IPS DF 19.7 (cell line): ENCODE measurements at regions not wholly inside any gene's neighbourhood (a gene's known extent, or its start where the extent isn't known, plus 50 kb on each side); places are given as distances from the start of the nearest gene placed in this dataset.

Source experiments
- DNase-seq: peaks from one replicate; pipeline ENCODE4 v3.0.0-alpha.2; 2013; ENCODE audit warnings: low read depth, low spot score

DNA sequence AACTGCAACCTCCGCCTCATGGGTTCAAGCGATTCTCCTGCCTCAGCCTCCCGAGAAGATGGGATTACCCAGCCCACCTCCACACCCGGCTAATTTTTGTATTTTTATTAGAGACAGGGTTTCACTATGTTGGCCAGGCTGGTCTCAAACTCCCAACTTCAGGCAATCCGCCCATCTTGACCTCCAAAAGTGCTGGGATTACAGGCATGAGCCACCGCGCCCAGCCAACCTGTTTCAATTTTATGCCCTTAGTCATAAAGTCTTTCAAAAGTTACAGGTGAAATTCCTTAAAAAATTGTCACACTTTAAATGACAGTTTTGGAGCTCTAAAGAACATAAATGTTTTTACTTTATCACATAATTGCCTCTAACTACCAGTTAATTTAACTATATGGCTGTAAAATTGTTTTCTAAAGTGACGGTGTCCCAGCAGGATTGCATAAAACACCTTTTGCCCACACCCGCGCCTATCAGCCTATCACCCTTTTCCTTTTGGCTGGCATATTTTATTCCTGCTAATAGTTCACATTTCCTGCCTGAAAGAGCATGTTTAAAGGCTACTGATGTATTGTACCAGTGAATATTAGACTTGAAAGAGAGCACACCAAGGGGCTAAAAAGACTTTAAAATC is 164.2 kb upstream of the SEMA6D start:
- DNase-seq = no peak

GRCh38 chr15:47553947-47554346 is 163.4 kb upstream of the SEMA6D start:
- no peak for DNase-seq

DNA sequence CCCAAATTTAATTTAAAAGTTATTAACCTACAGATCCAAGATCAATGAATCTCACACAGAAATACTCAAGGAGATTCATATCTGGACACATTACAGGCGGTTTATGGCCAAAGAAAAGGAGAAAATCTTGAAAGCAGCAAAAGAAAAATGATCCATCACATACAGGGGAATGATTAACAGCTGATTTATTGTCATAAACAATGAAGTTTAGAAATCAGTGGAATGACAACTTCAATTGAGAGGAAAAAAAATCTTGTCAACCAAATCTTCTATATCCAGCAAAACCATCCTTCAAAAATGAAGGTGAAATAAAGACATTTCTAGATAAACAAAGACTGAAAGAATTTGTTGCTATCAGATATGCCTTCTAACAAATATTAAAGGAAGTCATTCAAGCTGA is 156.2 kb upstream of the SEMA6D start:
- no peak for DNase-seq

DNA sequence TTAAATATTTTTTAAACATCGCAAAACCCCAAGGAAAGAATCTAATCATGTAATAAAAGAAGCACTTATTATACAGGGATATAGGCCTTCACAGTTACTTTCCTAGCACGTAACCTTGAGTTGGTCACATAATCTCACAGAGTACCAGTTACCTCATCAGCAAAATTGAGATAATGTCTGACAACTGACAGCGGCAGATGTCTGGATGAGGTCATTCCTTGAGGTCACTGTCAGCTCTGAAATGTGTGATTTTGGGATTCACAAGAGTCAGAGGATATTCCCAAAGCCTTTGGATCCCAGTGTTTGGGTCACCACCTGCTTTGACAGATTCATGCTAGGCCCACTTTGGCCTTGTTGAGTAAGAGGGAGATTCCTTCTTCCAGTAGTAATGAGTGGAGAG is 151.4 kb upstream of the SEMA6D start:
- no peak for DNase-seq

GRCh38 chr15:47566610-47567009 is 150.7 kb upstream of the SEMA6D start:
- no peak for DNase-seq

DNA sequence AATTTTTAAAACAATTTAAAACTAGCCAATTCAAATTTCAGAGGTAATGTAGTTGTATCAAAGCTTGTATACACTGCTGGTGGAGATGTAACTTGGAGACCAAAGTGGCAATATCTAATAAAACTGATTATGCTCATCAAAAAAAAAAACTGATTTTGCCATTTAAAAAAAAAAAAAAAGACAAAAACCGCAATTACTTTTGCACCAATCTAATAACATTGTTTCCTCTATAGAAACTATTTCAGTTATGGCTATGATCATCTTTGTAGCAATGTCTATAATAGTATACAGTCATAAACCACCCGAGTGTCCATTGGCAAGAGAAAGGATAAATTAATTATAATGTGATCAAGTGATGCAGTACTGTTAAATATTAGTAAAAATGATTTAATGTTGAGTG is 149.3 kb upstream of the SEMA6D start:
- DNase-seq = no peak

DNA sequence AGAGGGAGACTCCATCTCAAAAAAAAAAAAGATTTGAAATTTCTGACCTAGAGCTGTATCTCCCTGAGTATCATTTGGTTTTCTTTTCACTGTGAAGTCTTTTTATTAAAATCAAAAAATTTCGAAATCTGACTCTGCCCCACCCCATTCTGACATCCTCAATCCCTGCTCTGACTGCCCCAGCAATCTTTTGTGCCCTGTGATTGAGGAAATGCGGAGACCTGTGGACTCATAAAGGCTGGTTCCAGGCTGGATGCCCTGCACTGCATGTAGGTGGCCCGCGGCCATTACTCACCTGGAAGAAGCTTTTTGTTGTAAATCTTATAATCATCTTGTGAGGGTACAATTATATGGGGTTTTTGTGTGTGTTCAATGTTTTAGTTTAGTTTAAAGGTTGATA is 147.3 kb upstream of the SEMA6D start:
- no peak for DNase-seq

GRCh38 chr15:47570451-47570850 is 146.9 kb upstream of the SEMA6D start:
- DNase-seq = no peak

DNA sequence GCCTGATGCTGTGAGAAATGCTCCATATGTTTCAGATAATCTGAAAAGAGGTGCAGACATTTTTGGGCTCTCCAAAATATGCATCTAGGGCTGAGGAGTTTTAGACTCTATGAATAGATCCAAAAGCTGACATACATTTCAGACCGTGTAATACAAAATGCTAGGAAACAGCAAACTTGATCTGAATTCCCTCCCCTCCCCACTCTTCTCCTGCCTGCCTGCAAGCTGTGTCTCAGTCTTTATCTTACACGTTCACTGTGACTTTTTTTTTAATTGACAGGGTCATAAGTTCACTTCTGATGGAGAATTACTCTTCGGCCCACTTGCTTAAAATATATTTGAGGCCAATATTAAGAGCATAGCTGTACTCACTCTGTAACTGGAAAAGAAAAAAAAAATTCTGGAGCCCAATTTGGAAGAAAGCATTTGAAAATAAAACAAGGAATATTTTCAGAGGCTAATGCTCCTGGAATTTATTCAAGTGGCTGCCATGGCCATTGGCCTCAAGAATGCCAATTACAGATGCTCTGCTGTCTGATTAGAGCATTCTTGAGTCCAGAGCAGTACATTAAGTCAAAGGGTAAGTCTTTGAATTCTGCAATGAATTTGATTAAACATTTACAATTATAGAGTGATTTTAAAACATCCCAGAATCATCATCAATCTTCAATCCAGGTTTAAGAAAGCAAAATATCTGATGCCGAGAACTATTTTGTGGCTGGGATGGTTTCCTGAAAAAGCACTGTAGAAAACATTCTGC is 146.2 kb upstream of the SEMA6D start:
- DNase-seq = no peak

DNA sequence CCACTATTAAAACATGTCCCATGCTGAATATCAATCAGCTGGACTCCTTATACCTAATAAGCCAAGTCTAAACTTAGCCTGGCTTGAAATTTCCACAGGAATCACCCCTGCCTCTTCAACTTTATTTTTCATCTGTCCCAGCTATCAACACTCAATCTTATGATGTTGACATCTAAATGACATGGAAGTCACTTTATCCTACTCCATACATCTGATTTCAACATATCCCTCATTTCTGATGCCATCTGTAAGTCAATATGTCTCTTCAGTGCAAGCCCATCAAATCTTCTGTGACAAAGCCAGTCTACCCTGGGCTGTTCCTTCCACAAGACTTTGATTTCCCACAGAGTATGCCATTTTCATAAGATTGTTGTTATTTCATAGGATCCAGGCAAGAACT is 143.6 kb upstream of the SEMA6D start:
- DNase-seq = no peak

DNA sequence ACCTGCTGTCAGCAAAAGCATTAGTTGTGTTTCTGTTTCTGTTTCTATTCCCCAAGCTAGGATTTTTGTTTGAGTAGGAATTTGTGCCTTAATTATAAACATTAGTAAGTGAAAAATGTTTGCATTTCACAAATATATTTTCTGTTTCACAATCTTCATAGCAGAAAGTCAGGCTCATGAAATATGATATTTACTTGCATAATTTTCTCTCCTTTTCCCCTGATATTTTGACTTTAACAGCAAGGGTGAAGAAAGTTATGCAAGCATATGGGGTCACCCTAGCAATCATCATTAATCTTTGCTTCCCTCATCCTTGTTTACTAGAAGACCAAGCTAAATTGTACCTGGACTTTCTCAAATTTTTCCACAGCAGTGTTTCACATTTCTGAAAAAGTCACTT is 140.3 kb upstream of the SEMA6D start:
- no peak for DNase-seq

DNA sequence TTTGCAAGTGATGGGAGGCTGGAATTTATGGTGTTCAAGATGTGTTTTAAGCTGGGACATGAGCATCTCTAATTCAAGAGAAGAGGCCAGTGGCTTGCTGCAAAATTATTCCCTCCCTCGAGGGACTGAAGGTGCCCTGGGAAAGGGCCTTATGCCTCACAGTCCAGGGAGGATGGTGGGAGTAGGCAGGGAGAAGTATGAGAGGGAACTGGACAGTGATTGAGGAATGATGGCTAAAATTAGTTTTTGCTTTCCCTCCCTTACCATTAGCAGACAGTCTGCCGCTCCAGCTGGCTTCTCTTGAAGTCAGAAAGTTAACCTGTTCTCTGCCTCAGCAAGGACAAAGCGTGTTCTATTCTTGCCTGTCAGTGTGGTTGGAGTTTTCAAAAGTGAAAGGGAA is 139.8 kb upstream of the SEMA6D start:
- no peak for DNase-seq

- no peak for DNase-seq
Observed at GRCh38 chr15:47582233-47582632, 135.1 kb upstream of the SEMA6D start.

GRCh38 chr15:47584316-47584715 is 133.0 kb upstream of the SEMA6D start:
- no peak for DNase-seq

GRCh38 chr15:47586653-47587224 is 130.6 kb upstream of the SEMA6D start:
- no peak for DNase-seq

GRCh38 chr15:47587940-47588802 is 129.1 kb upstream of the SEMA6D start:
- DNase-seq = no peak

DNA sequence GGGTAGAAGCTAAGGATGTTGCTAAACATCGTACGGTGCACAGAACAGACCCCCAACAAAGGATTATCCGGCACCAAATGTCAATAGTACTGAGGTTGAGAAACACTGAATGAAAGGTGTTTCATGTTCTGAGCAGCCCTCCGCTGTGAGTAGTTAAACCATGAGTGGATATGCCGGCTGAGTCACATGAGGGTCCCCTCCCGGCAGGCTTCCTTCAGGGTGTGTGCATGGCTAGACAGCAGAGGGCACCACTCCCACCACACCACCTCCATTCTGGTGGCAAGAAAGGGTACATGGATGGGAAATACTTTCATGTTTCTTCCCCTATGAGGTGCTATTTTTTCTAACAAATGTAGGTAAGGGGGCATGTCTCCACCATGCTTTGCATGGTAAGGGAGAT is 128.3 kb upstream of the SEMA6D start:
- no peak for DNase-seq

GRCh38 chr15:47598996-47599395 is 118.3 kb upstream of the SEMA6D start:
- no peak for DNase-seq

DNA sequence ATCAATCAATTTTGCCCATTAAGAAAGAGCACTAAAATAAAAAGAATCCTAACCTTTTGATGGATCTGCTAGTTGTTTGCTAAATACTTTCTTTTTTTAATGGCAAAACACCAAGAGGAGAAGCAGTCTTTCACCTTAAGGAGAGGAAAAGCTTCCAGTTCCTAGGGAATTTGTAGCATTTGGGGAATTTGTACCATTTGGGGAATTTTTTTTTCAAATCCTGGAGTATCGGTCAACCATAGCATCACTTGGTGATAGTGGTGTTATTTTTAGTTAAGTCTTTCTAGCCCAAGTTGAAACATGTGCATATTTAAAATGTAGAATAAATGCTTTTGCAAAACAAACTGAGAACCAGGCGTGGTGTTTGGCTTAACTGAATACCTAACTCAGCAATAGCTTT is 117.5 kb upstream of the SEMA6D start:
- DNase-seq = no peak

- no peak for DNase-seq
Observed at GRCh38 chr15:47602121-47602520, 115.2 kb upstream of the SEMA6D start.

DNA sequence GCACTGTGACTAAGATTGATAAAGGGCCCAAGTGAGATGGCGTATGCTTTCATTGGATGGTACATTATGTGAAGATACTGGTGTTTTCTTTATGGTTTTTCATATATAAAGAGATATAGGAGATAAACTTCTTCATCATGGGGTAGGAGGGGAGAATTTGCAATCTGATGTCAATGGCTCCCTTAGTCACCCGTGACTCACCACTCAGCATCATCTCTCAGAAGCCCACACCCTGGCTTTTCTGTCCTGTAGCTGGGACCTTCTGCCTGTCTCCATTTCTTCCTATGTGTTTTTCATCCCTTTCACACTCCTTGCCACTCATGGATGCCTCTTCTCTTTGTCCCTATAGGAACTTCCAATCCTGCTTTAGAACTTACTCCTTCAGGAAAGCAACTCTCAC is 114.3 kb upstream of the SEMA6D start:
- DNase-seq = no peak

DNA sequence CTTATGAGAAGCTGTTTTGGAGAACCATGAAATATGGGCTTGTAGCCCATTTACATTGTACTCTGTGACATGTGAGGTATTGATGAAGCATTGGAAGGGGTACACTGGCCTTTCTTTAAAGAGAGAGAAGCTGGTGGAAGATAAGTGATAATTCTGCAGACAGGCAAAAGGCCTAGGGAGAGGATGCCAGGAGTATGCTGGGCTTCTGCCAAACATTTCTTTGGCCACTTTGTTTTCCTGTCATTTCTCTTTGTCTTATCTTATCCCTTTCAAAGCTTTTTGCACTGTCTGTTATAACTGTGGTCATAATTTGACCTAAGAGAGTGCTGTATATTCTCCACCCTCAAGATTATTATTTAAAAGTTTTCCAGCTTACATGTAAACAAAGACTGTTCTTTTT is 109.6 kb upstream of the SEMA6D start:
- DNase-seq = no peak
